Osteoblast (primary cell): ENCODE measurements at regions not wholly inside any gene's neighbourhood (a gene's known extent, or its start where the extent isn't known, plus 50 kb on each side); places are given as distances from the start of the nearest gene placed in this dataset.

ENCODE experiments used
- DNase-seq: peaks from one replicate; pipeline ENCODE4 v3.0.0; 2011; ENCODE audit warnings: low spot score, mixed read lengths; ENCODE audit not compliant: insufficient read length; ENCODE audit errors: missing footprints
- H2AFZ ChIP-seq: 2 replicates; pipeline ENCODE4 v1.6.0; 2011; ENCODE audit warnings: mild to moderate bottlenecking, low read length
- H3K27ac ChIP-seq: 2 replicates; pipeline ENCODE4 v1.5.1; 2011; ENCODE audit warnings: mild to moderate bottlenecking, low read depth, low read length, moderate library complexity
- H3K27me3 ChIP-seq: 2 replicates; pipeline ENCODE4 v1.6.0; 2012; ENCODE audit warnings: mild to moderate bottlenecking, control low read depth, inconsistent platforms, low read length, moderate library complexity; ENCODE audit not compliant: insufficient read depth
- H3K36me3 ChIP-seq: 2 replicates; pipeline ENCODE4 v1.5.1; 2011; ENCODE audit warnings: mild to moderate bottlenecking, low read length, control low read depth, moderate library complexity; ENCODE audit not compliant: insufficient read depth
- H3K4me1 ChIP-seq: 2 replicates; pipeline ENCODE4 v1.5.1; 2011; ENCODE audit warnings: mild to moderate bottlenecking, low read length, control low read depth, moderate library complexity; ENCODE audit not compliant: insufficient read depth
- H3K4me2 ChIP-seq: 2 replicates; pipeline ENCODE4 v1.6.0; 2011; ENCODE audit warnings: mild to moderate bottlenecking, low read length; ENCODE audit not compliant: insufficient read depth
- H3K4me3 ChIP-seq: fragments of 200-600 bp; sonication (generic); 3 replicates; pipeline ENCODE4 v1.5.1; 2012; ENCODE audit warnings: mild to moderate bottlenecking, low read length, inconsistent platforms; ENCODE audit not compliant: insufficient read depth
- H3K79me2 ChIP-seq: 2 replicates; pipeline ENCODE4 v1.6.0; 2012; ENCODE audit warnings: mild to moderate bottlenecking, low read length, control low read depth, inconsistent platforms; ENCODE audit not compliant: insufficient read depth
- H3K9me3 ChIP-seq: 2 replicates; pipeline ENCODE4 v1.5.1; 2011; ENCODE audit warnings: low read depth, low read length, control low read depth
- H4K20me1 ChIP-seq: 2 replicates; pipeline ENCODE4 v1.6.0; 2012; ENCODE audit warnings: mild to moderate bottlenecking, low read length, control low read depth; ENCODE audit not compliant: insufficient read depth
- TF ChIP-seq, protein P1 (sequence below): IDR thresholded peaks from 2 replicates; pipeline ENCODE4 v1.5.1; 2011; ENCODE audit warnings: mild to moderate bottlenecking, low read depth, low read length, moderate library complexity; ENCODE audit errors: extremely low read depth

- H3K4me2 ChIP-seq: no peak overlapping the region
- H3K27ac ChIP-seq: no peak overlapping the region
- H3K4me3 ChIP-seq: no peak overlapping the region
- no peaks in the 10 kb centered on the region for H4K20me1 ChIP-seq
- DNase-seq: no peak
- H3K9me3 ChIP-seq: no peaks in the 10 kb centered on the region
- no peak overlapping the region for H2AFZ ChIP-seq
- TF ChIP-seq, protein P1, sequence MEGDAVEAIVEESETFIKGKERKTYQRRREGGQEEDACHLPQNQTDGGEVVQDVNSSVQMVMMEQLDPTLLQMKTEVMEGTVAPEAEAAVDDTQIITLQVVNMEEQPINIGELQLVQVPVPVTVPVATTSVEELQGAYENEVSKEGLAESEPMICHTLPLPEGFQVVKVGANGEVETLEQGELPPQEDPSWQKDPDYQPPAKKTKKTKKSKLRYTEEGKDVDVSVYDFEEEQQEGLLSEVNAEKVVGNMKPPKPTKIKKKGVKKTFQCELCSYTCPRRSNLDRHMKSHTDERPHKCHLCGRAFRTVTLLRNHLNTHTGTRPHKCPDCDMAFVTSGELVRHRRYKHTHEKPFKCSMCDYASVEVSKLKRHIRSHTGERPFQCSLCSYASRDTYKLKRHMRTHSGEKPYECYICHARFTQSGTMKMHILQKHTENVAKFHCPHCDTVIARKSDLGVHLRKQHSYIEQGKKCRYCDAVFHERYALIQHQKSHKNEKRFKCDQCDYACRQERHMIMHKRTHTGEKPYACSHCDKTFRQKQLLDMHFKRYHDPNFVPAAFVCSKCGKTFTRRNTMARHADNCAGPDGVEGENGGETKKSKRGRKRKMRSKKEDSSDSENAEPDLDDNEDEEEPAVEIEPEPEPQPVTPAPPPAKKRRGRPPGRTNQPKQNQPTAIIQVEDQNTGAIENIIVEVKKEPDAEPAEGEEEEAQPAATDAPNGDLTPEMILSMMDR: no peak
- no peaks in the 10 kb centered on the region for H3K4me1 ChIP-seq
- no peaks in the 10 kb centered on the region for H3K79me2 ChIP-seq
- H3K36me3 ChIP-seq: no peaks in the 10 kb centered on the region
- H3K27me3 ChIP-seq: no peaks in the 10 kb centered on the region
Observed at GRCh38 chr11:92837595-92837994, 131.9 kb upstream of the MTNR1B start.

DNA sequence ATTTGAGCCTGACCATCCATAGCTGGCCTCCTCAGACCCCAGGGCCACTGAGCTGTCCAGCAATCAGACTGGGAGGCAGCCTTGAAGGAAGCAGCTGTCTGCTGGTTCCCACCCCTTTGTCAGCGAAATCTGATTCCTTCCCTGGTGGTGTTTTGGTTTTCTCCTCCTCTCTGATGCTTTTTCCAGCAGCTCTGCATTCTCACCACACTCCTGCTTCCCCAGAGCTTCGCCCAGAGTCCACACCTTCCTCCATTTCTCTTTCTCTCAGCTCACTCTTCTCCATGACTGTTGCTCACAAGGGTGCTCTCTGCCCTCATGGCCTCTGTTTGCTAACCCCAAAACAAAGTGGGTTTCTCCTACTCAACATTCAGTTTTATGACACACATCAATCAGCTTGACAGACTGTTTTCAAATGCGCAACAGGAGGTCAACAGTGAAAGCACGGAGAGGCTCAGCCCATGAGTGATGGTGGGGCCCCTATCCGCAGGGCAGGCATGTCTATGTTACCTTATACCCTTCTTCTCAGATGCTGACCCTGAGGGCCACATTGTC is 130.6 kb upstream of the MTNR1B start:
- H3K27ac ChIP-seq: no peak overlapping the region
- no peaks in the 10 kb centered on the region for H3K27me3 ChIP-seq
- H3K36me3 ChIP-seq: no peaks in the 10 kb centered on the region
- no peak for DNase-seq
- H2AFZ ChIP-seq: no peak overlapping the region
- no peaks in the 10 kb centered on the region for H3K79me2 ChIP-seq
- TF ChIP-seq, protein P1: no peak
- H3K4me1 ChIP-seq: no peaks in the 10 kb centered on the region
- no peaks in the 10 kb centered on the region for H4K20me1 ChIP-seq
- H3K4me2 ChIP-seq: no peak overlapping the region
- H3K9me3 ChIP-seq: no peaks in the 10 kb centered on the region
- no peak overlapping the region for H3K4me3 ChIP-seq

DNA sequence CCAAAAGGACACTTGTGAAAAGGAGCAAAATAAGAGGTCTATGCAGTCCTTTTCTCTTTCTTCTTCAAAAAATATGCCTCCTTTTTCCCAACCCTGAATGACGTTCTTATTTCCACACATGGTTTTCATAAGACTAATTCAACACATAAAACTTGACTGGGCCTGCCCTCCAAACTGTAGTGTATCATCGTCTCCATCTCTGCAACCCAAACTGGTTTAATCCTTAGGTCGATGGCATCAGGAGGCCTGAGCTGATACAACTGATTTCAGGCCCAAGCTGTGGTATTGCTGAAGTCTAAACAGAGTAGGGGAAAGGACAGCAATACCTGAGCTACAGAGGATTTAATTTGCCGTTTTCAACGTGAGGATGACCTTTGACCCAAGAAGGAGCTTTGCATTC is 130.0 kb upstream of the MTNR1B start:
- no peaks in the 10 kb centered on the region for H3K9me3 ChIP-seq
- H3K27me3 ChIP-seq: no peaks in the 10 kb centered on the region
- no peaks in the 10 kb centered on the region for H3K79me2 ChIP-seq
- no peak for DNase-seq
- no peak overlapping the region for H3K27ac ChIP-seq
- TF ChIP-seq, protein P1: no peak
- no peak overlapping the region for H3K4me3 ChIP-seq
- H2AFZ ChIP-seq: no peak overlapping the region
- H4K20me1 ChIP-seq: no peaks in the 10 kb centered on the region
- H3K4me2 ChIP-seq: no peak overlapping the region
- H3K36me3 ChIP-seq: no peaks in the 10 kb centered on the region
- no peaks in the 10 kb centered on the region for H3K4me1 ChIP-seq

GRCh38 chr11:92841719-92842118 is 127.7 kb upstream of the MTNR1B start:
- Histone ChIP-seq H3K4me3 (no peak overlapping the region), H3K27ac (no peak overlapping the region), H3K36me3 (no peaks in the 10 kb centered on the region), H3K4me1 (no peaks in the 10 kb centered on the region), H3K9me3 (no peaks in the 10 kb centered on the region), H4K20me1 (no peaks in the 10 kb centered on the region), H2AFZ (no peak overlapping the region), H3K27me3 (no peaks in the 10 kb centered on the region), H3K79me2 (no peaks in the 10 kb centered on the region), H3K4me2 (no peak overlapping the region)
- DNase-seq: peak; percentile 80
- TF ChIP-seq, protein P1: no peak
